ENCODE measurements at regions not wholly inside any gene's neighbourhood (a gene's known extent, or its start where the extent isn't known, plus 50 kb on each side); places are given as distances from the start of the nearest gene placed in this dataset.

GRCh38 chr6:5876076-5876475, 130.6 kb downstream of the NRN1 start:
- no peak for TF ChIP-seq CTCF (IDR thresholded peaks at IDR 0.05; ENCODE audit: insufficient read depth, low read depth, low read length)
- TF ChIP-seq EZH2 (IDR thresholded peaks at IDR 0.05; ENCODE audit: insufficient read depth, low read length): no peak
